HG03565 (cell line): ENCODE measurements at regions not wholly inside any gene's neighbourhood (a gene's known extent, or its start where the extent isn't known, plus 50 kb on each side); places are given as distances from the start of the nearest gene placed in this dataset.
"Not testable (repeated sequence)": the region's sequence is repeated elsewhere in the genome, so short reads cannot be mapped to it uniquely, and the experiment has no call there.

Experiments used
- ATAC-seq: cut with Tn5 transposase; IDR thresholded peaks from one replicate; pipeline ENCODE4 v1.9.1; 2021; ENCODE audit warnings: mild to moderate bottlenecking, moderate library complexity; ENCODE audit not compliant: unreplicated experiment

GRCh38 chr7:113030489-113030888 is 56.1 kb downstream of the GPR85 start:
- no peak for ATAC-seq

- no peak for ATAC-seq
Observed at GRCh38 chr7:113026941-113027340, 59.7 kb downstream of the GPR85 start.

GRCh38 chr7:113017144-113017857 is 69.3 kb downstream of the GPR85 start:
- not testable (repeated sequence) for ATAC-seq

- no peak for ATAC-seq
Observed at GRCh38 chr7:113015034-113015645, 71.5 kb downstream of the GPR85 start.

- no peak for ATAC-seq
Observed at GRCh38 chr7:113013761-113014449, 72.7 kb downstream of the GPR85 start.

- not testable (repeated sequence) for ATAC-seq
Observed at GRCh38 chr7:113012862-113013261, 73.8 kb downstream of the GPR85 start.

GRCh38 chr7:113010377-113010776 is 76.2 kb downstream of the GPR85 start:
- no peak for ATAC-seq

- ATAC-seq: no peak
Observed at GRCh38 chr7:113008755-113009154, 77.9 kb downstream of the GPR85 start.

GRCh38 chr7:113004726-113005454 is 81.7 kb downstream of the GPR85 start:
- ATAC-seq: no peak

GRCh38 chr7:113000316-113001020 is 86.2 kb downstream of the GPR85 start:
- ATAC-seq: peak; percentile 70

GRCh38 chr7:112997831-112998230 is 88.8 kb downstream of the GPR85 start:
- ATAC-seq: no peak

GRCh38 chr7:112996331-112996871 is 90.2 kb downstream of the GPR85 start:
- no peak for ATAC-seq

GRCh38 chr7:112995059-112995824 is 91.4 kb downstream of the GPR85 start:
- no peak for ATAC-seq

- ATAC-seq: no peak
Observed at GRCh38 chr7:112994656-112995055, 92.0 kb downstream of the GPR85 start.

GRCh38 chr7:112990624-112991023 is 96.0 kb downstream of the GPR85 start:
- ATAC-seq: no peak

GRCh38 chr7:112989531-112989930 is 97.1 kb downstream of the GPR85 start:
- ATAC-seq: no peak

GRCh38 chr7:112987171-112987570 is 99.5 kb downstream of the GPR85 start:
- no peak for ATAC-seq

- ATAC-seq: no peak
Observed at GRCh38 chr7:112986256-112987031, 100.2 kb downstream of the GPR85 start.
